ENCODE measurements at regions not wholly inside any gene's neighbourhood (a gene's known extent, or its start where the extent isn't known, plus 50 kb on each side); places are given as distances from the start of the nearest gene placed in this dataset.
"Not testable (repeated sequence)": the region's sequence is repeated elsewhere in the genome, so short reads cannot be mapped to it uniquely, and the experiment has no call there.

- Histone ChIP-seq H3K4me1 (no peaks in the 10 kb centered on the region), H3K9ac (no peak overlapping the region), H3K79me2 (no peaks in the 10 kb centered on the region), H3K4me2 (ENCODE audit: low read length) (no peak overlapping the region), H2AFZ (no peak overlapping the region), H3K9me3 (ENCODE audit: control insufficient read depth, low read length) (no peaks in the 10 kb centered on the region), H3K36me3 (ENCODE audit: control insufficient read depth, insufficient read depth, low read length) (no peaks in the 10 kb centered on the region), H3K4me3 (ENCODE audit: low read depth, low read length) (no peak overlapping the region), H3K27ac (no peak overlapping the region), H3K27me3 (ENCODE audit: control insufficient read depth, insufficient read depth, low read length) (no peaks in the 10 kb centered on the region)
- TF ChIP-seq CTCF (IDR thresholded peaks at IDR 0.05) = no peak
Observed at GRCh38 chr20:22729616-22730236, 145.4 kb upstream of the FOXA2 start.

GRCh38 chr20:22732751-22733150 is 148.4 kb upstream of the FOXA2 start:
- H3K4me3 ChIP-seq (ENCODE audit: low read depth, low read length) = no peak overlapping the region
- H3K4me2 ChIP-seq (ENCODE audit: low read length) = no peak overlapping the region
- no peak for TF ChIP-seq CTCF (IDR thresholded peaks at IDR 0.05)
- no peak overlapping the region for H2AFZ ChIP-seq
- H3K9ac ChIP-seq = no peak overlapping the region
- H3K36me3 ChIP-seq (ENCODE audit: control insufficient read depth, insufficient read depth, low read length) = no peaks in the 10 kb centered on the region
- no peaks in the 10 kb centered on the region for H3K27me3 ChIP-seq (ENCODE audit: control insufficient read depth, insufficient read depth, low read length)
- H3K27ac ChIP-seq = no peak overlapping the region
- H3K9me3 ChIP-seq (ENCODE audit: control insufficient read depth, low read length) = no peaks in the 10 kb centered on the region
- no peaks in the 10 kb centered on the region for H3K79me2 ChIP-seq
- H3K4me1 ChIP-seq = no peaks in the 10 kb centered on the region

- not testable (repeated sequence) for H3K27me3 ChIP-seq (ENCODE audit: control insufficient read depth, insufficient read depth, low read length); H3K27ac ChIP-seq; H3K9ac ChIP-seq; H3K4me3 ChIP-seq (ENCODE audit: low read depth, low read length); H2AFZ ChIP-seq; H3K4me2 ChIP-seq (ENCODE audit: low read length); H3K36me3 ChIP-seq (ENCODE audit: control insufficient read depth, insufficient read depth, low read length); H3K79me2 ChIP-seq; H3K4me1 ChIP-seq; H3K9me3 ChIP-seq (ENCODE audit: control insufficient read depth, low read length)
- peak; percentile 10 for TF ChIP-seq CTCF (IDR thresholded peaks at IDR 0.05)
Observed at GRCh38 chr20:22734946-22735647, 150.7 kb upstream of the FOXA2 start.

GRCh38 chr20:22740829-22741228 is 156.5 kb upstream of the FOXA2 start:
- H3K27me3 ChIP-seq (ENCODE audit: control insufficient read depth, insufficient read depth, low read length) = no peaks in the 10 kb centered on the region
- H3K9ac ChIP-seq = no peak overlapping the region
- H3K79me2 ChIP-seq = no peaks in the 10 kb centered on the region
- no peak overlapping the region for H3K27ac ChIP-seq
- H2AFZ ChIP-seq = no peak overlapping the region
- no peak overlapping the region for H3K4me3 ChIP-seq (ENCODE audit: low read depth, low read length)
- no peaks in the 10 kb centered on the region for H3K9me3 ChIP-seq (ENCODE audit: control insufficient read depth, low read length)
- TF ChIP-seq CTCF (IDR thresholded peaks at IDR 0.05) = no peak
- H3K4me2 ChIP-seq (ENCODE audit: low read length) = no peak overlapping the region
- no peaks in the 10 kb centered on the region for H3K36me3 ChIP-seq (ENCODE audit: control insufficient read depth, insufficient read depth, low read length)
- H3K4me1 ChIP-seq = no peaks in the 10 kb centered on the region
